ENCODE measurements at regions not wholly inside any gene's neighbourhood (a gene's known extent, or its start where the extent isn't known, plus 50 kb on each side); places are given as distances from the start of the nearest gene placed in this dataset.

GRCh38 chr20:1829531-1829930 lies 65.7 kb upstream of the SIRPA start:
- intact Hi-C loops (cut with micrococcal nuclease; ENCODE audit: unreplicated experiment) = no loop called here
- no peaks in the 10 kb centered on the region for H3K4me1 ChIP-seq (ENCODE audit: insufficient read depth, low read length, poor library complexity, severe bottlenecking)
- no peaks in the 10 kb centered on the region for H3K9me2 ChIP-seq (ENCODE audit: insufficient read depth, low read length)
- no peaks in the 10 kb centered on the region for H3K9me3 ChIP-seq (ENCODE audit: low read length)
- no peak overlapping the region for H2AFZ ChIP-seq (ENCODE audit: low read length)
- POLR2A ChIA-PET = no interaction called here
- no peaks in the 10 kb centered on the region for H3K79me2 ChIP-seq (ENCODE audit: insufficient read depth, low read depth, low read length)
- H3K4me3 ChIP-seq (ENCODE audit: low read depth, low read length, poor library complexity, severe bottlenecking) = no peak overlapping the region
- no peaks in the 10 kb centered on the region for H4K20me1 ChIP-seq (ENCODE audit: insufficient read depth, low read length)
- TF ChIP-seq, protein P1, sequence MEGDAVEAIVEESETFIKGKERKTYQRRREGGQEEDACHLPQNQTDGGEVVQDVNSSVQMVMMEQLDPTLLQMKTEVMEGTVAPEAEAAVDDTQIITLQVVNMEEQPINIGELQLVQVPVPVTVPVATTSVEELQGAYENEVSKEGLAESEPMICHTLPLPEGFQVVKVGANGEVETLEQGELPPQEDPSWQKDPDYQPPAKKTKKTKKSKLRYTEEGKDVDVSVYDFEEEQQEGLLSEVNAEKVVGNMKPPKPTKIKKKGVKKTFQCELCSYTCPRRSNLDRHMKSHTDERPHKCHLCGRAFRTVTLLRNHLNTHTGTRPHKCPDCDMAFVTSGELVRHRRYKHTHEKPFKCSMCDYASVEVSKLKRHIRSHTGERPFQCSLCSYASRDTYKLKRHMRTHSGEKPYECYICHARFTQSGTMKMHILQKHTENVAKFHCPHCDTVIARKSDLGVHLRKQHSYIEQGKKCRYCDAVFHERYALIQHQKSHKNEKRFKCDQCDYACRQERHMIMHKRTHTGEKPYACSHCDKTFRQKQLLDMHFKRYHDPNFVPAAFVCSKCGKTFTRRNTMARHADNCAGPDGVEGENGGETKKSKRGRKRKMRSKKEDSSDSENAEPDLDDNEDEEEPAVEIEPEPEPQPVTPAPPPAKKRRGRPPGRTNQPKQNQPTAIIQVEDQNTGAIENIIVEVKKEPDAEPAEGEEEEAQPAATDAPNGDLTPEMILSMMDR (conservative IDR thresholded peaks at IDR 0.05; ENCODE audit: low read length) = no peak
- no peak for TF ChIP-seq EZH2phosphoT487 (IDR thresholded peaks at IDR 0.05; ENCODE audit: borderline replicate concordance, low read depth, low read length)
- no peak overlapping the region for H3K4me2 ChIP-seq (ENCODE audit: low read length)
- CTCF ChIA-PET (ENCODE audit: unreplicated experiment) = no interaction called here
- DNase-seq (ENCODE audit: low spot score) = no peak
- BruUV-seq (replicated peaks) = no TSS peak
- no peaks in the 10 kb centered on the region for H3K36me3 ChIP-seq (ENCODE audit: insufficient read depth, low read length)
- H3K27ac ChIP-seq (ENCODE audit: low read depth, low read length, poor library complexity, severe bottlenecking) = no peak overlapping the region

DNA sequence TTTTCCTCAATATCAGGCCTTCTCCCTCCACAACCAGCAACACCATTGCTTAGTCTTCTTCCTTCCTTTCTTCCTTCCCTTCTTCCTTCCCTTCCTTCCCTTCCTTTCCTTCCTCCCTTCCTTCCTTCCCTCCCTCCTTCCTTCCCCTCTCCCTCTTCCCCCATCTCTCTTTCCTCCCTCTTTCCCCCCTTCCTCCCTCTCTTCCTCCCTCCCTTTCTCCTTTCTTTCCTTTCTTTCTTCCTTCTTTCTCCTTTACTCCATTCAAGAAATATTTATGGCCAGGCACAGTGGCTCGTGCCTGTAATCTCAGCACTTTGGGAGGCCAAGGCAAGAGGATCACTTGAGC lies 66.4 kb upstream of the SIRPA start:
- intact Hi-C loops (cut with micrococcal nuclease; ENCODE audit: unreplicated experiment) = no loop called here
- Histone ChIP-seq H3K27ac (ENCODE audit: low read depth, low read length, poor library complexity, severe bottlenecking) (no peak overlapping the region), H3K4me1 (ENCODE audit: insufficient read depth, low read length, poor library complexity, severe bottlenecking) (no peaks in the 10 kb centered on the region), H3K9me3 (ENCODE audit: low read length) (no peaks in the 10 kb centered on the region), H3K79me2 (ENCODE audit: insufficient read depth, low read depth, low read length) (no peaks in the 10 kb centered on the region), H3K9me2 (ENCODE audit: insufficient read depth, low read length) (no peaks in the 10 kb centered on the region), H3K4me3 (ENCODE audit: low read depth, low read length, poor library complexity, severe bottlenecking) (no peak overlapping the region), H3K36me3 (ENCODE audit: insufficient read depth, low read length) (no peaks in the 10 kb centered on the region), H3K4me2 (ENCODE audit: low read length) (no peak overlapping the region), H2AFZ (ENCODE audit: low read length) (no peak overlapping the region), H4K20me1 (ENCODE audit: insufficient read depth, low read length) (no peaks in the 10 kb centered on the region)
- ChIA-PET POLR2A (no interaction called here), CTCF (ENCODE audit: unreplicated experiment) (no interaction called here)
- no peak for DNase-seq (ENCODE audit: low spot score)
- TF ChIP-seq EZH2phosphoT487 (IDR thresholded peaks at IDR 0.05; ENCODE audit: borderline replicate concordance, low read depth, low read length) = no peak
- TF ChIP-seq, protein P1 (conservative IDR thresholded peaks at IDR 0.05; ENCODE audit: low read length) = no peak
- BruUV-seq (replicated peaks) = no TSS peak

DNA sequence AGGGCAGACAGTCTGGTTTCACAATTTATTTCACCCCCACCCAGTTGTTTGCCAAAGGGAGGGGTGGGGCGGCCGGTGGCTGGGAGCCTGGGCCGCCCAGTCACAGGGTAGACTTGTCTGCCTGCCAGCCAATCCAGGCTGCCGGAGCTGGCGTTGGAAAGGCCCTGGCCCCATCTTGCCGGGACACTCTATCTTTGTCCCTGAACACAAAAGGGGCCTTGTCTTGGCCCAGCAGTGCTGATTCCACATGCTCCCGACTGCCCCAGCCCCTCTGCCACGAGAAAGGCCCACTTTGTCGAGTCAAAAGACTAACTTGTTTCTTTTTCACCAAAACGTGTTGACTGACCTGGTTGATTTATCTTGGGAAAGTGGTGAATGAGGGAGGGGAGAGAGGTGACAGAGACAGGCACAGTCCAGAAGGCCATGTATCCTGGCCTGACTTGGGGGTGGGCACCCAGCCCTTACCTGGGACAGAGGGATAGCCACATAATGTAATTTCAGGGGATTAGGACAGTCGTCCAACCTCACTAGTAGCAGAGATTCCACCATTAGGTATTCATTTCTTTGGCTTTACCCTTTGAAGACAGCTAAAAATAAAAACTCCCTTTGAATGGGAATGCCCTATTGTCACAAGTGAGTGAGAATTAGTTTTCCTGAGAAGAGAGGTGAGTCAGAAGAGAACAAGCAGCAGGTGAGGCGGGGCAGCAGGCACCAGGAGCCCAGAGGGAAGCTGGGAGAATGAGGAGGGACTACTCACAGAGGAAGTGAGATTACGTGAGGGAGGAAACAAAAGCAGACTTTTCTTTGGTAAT lies 67.0 kb upstream of the SIRPA start:
- H3K36me3 ChIP-seq (ENCODE audit: insufficient read depth, low read length) = no peaks in the 10 kb centered on the region
- no peaks in the 10 kb centered on the region for H3K79me2 ChIP-seq (ENCODE audit: insufficient read depth, low read depth, low read length)
- H3K9me2 ChIP-seq (ENCODE audit: insufficient read depth, low read length) = no peaks in the 10 kb centered on the region
- no peak overlapping the region for H3K4me3 ChIP-seq (ENCODE audit: low read depth, low read length, poor library complexity, severe bottlenecking)
- no peak overlapping the region for H3K27ac ChIP-seq (ENCODE audit: low read depth, low read length, poor library complexity, severe bottlenecking)
- H4K20me1 ChIP-seq (ENCODE audit: insufficient read depth, low read length) = no peaks in the 10 kb centered on the region
- ChIA-PET POLR2A (interaction anchor here (0.6 kb wide), 1 partner anchor 466 kb away, joined by 3 read pairs; no protein-coding TSS in a partner anchor), CTCF (ENCODE audit: unreplicated experiment) (no interaction called here)
- BruUV-seq (replicated peaks) = no TSS peak
- H3K4me1 ChIP-seq (ENCODE audit: insufficient read depth, low read length, poor library complexity, severe bottlenecking) = no peaks in the 10 kb centered on the region
- 0 out of 2 replicates have a peak, but pooled peaks cover 3% of the 10 kb centered on the region for H3K9me3 ChIP-seq (ENCODE audit: low read length)
- H3K4me2 ChIP-seq (ENCODE audit: low read length) = no peak overlapping the region
- TF ChIP-seq, protein P1 (conservative IDR thresholded peaks at IDR 0.05; ENCODE audit: low read length) = no peak
- no peak for TF ChIP-seq EZH2phosphoT487 (IDR thresholded peaks at IDR 0.05; ENCODE audit: borderline replicate concordance, low read depth, low read length)
- H2AFZ ChIP-seq (ENCODE audit: low read length) = no peak overlapping the region
- no peak for DNase-seq (ENCODE audit: low spot score)
- intact Hi-C loops (cut with micrococcal nuclease; ENCODE audit: unreplicated experiment) = no loop called here
